PC-3 (cell line): ENCODE measurements at regions not wholly inside any gene's neighbourhood (a gene's known extent, or its start where the extent isn't known, plus 50 kb on each side); places are given as distances from the start of the nearest gene placed in this dataset.

Source experiments
- CTCF ChIP-seq: fragments of 300-600 bp; sonication (generic); conservative IDR thresholded peaks from 2 replicates; pipeline ENCODE4 v1.5.1; 2017; ENCODE audit warnings: antibody characterized with exemption, low read depth, mild to moderate bottlenecking, low read length
- EZH2phosphoT487 ChIP-seq: fragments of 300-600 bp; sonication (generic); IDR thresholded peaks from 2 replicates; pipeline ENCODE4 v1.6.1; 2018; ENCODE audit warnings: mild to moderate bottlenecking, antibody characterized with exemption, low read length, borderline replicate concordance

- no peak for TF ChIP-seq EZH2phosphoT487
- TF ChIP-seq CTCF, result no peak
These were observed 313.6 kb upstream of the DDX53 start for GRCh38 chrX:22686138-22686541.
